GM12873 (cell line): ENCODE measurements at regions not wholly inside any gene's neighbourhood (a gene's known extent, or its start where the extent isn't known, plus 50 kb on each side); places are given as distances from the start of the nearest gene placed in this dataset.

ENCODE experiments used
- TF ChIP-seq, protein P1 (sequence below): IDR thresholded peaks from 2 replicates; pipeline ENCODE4 v1.5.1; 2012; ENCODE audit warnings: low read depth, mild to moderate bottlenecking, moderate library complexity, low read length, control low read depth; ENCODE audit not compliant: insufficient read depth; ENCODE audit errors: missing control alignments

DNA sequence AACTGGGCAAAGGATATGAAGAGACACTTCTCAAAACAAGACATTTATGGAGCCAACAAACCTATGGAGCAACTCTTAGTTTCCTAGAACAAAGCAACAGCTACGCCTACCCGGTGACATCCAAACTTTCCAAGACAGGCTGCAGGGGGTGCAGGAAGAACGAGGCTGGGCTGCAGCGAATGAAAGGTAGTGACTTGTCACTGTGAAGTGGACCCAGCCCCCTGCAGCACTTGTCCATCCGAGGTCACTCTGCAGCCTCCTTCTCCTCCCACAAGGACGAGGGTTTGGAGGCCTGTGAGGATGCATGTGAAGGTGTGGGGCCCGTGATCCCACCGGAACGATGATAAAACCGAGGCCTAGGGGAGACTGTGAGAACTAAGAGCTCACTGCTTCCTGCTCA is 192.6 kb upstream of the RPL38 start:
- TF ChIP-seq, protein P1, sequence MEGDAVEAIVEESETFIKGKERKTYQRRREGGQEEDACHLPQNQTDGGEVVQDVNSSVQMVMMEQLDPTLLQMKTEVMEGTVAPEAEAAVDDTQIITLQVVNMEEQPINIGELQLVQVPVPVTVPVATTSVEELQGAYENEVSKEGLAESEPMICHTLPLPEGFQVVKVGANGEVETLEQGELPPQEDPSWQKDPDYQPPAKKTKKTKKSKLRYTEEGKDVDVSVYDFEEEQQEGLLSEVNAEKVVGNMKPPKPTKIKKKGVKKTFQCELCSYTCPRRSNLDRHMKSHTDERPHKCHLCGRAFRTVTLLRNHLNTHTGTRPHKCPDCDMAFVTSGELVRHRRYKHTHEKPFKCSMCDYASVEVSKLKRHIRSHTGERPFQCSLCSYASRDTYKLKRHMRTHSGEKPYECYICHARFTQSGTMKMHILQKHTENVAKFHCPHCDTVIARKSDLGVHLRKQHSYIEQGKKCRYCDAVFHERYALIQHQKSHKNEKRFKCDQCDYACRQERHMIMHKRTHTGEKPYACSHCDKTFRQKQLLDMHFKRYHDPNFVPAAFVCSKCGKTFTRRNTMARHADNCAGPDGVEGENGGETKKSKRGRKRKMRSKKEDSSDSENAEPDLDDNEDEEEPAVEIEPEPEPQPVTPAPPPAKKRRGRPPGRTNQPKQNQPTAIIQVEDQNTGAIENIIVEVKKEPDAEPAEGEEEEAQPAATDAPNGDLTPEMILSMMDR, result no peak

DNA sequence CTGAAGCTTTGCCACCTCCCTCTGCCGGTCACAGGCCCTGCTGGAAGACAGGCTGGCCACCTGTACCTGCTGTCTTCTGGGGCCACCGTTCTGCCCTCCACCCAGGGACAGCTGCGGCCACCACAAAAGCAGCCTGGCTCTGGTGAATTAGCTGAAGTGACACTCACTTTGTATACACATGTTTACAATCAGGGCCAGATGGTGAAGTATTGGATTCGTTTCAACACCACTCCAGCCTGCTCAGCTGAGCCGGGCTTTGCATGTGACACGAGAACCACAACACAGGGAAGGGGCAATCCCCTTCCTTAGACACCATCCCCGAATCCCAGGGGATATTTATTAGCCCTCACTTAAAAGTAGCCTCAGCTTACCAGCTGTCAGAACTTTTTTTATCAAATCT is 191.5 kb upstream of the RPL38 start:
- TF ChIP-seq, protein P1, result no peak

DNA sequence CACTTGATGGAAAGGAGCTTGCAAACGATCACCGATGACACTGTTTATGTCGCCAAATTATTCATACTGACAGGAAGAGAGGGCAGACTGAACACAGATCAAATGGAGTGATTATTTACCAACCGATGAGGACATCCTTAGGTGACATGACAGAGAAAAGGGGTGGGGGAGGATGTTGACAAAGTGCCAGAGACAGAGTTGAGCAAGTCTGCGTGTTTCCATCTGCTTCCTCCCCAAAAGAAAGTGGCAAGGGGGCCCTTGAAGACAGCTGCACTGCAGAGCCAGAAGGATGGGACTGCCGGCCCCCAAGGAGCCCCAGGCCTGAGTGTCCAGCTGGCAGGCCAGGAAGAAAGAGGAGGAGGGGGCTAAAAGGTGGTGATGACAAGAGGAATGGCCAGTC is 191.0 kb upstream of the RPL38 start:
- TF ChIP-seq, protein P1, result no peak

DNA sequence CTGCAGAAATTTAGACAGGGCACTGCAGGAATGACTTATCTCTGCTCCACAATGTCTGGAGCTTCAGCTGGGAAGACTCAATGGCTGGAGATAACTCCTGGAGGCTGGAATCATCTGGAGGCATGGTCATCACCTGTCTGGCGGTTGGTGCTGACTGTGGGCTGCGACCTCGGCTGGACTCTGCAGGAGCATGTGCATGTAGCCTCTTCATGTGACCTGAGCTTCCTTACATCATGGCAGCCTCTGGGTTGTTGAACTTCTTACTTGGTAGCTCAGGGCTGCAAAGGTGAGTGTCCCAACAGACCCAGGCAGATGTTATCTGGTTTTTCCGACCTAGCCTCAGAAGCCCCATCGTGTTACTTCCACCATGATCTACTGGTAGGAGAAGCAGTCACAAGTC is 188.2 kb upstream of the RPL38 start:
- TF ChIP-seq, protein P1, result no peak

DNA sequence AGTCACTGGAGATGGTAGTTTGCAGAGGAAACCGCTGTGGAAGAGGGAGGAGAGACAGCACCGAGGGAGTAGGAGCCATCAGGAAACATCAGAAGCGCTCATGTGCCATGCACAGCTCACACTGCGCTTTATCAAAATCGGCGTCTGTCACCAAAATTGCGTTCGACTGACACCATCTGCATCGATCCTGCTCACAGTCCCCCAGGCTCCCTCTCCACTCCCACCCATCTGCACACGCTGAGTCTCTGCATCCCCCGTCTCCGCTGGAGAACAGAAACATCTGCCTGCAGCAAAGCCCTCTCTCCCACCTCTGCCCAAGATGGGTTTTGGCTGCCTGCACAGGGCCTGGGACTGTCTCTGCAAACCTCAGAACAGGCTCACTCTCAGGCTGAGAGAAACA is 187.5 kb upstream of the RPL38 start:
- TF ChIP-seq, protein P1, result no peak

DNA sequence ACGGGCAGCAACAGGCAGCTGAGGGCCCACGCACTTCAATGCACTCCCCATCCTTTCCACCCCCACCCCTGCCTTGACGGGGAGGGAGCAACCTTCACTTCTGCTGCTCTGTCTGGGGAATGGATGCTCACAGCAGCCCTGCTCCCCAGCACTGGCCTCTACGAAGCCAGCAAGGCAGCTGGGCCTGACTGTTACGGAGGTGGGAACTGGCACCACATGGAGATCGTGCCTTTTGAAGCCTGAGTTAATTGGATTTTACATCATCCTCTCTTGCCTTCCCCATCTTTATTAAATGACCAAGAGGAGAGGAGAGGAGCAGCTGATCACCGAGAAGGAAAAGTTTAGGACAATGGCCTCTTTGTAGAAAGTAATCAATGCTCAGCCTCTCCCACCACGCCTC is 187.0 kb upstream of the RPL38 start:
- TF ChIP-seq, protein P1, result no peak

DNA sequence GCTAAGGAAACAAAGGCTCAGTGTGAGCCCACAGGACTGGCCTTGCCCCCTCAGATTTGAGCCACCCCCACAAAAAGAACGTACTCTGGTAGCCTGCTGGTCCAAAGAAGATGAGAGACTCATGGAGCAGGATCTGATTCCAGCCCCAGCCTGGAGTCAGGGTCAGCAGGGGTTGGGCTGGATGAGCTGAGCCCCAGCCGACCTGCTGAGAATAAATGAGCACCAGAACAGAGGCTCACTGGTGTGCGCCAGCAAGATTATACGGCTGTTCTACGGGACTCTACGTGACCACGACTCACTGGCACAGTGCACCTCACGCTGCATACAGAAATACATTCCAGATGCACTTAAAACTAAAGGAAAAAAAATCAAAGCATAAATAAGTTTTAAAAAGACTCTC is 186.0 kb upstream of the RPL38 start:
- TF ChIP-seq, protein P1, result no peak
